22Rv1 (cell line): ENCODE measurements at regions not wholly inside any gene's neighbourhood (a gene's known extent, or its start where the extent isn't known, plus 50 kb on each side); places are given as distances from the start of the nearest gene placed in this dataset.

Source experiments
- H3K27ac ChIP-seq: fragments of 450-650 bp; 2 replicates; pipeline ENCODE4 v1.5.1; 2017
- ZFX ChIP-seq: fragments of 450-650 bp; IDR thresholded peaks from 2 replicates; pipeline ENCODE4 v1.6.1; 2017; ENCODE audit warnings: antibody characterized with exemption, borderline replicate concordance
- TF ChIP-seq, protein P1 (sequence below): fragments of 450-650 bp; IDR thresholded peaks from 2 replicates; pipeline ENCODE4 v1.5.1; 2017; ENCODE audit warnings: mild to moderate bottlenecking

DNA sequence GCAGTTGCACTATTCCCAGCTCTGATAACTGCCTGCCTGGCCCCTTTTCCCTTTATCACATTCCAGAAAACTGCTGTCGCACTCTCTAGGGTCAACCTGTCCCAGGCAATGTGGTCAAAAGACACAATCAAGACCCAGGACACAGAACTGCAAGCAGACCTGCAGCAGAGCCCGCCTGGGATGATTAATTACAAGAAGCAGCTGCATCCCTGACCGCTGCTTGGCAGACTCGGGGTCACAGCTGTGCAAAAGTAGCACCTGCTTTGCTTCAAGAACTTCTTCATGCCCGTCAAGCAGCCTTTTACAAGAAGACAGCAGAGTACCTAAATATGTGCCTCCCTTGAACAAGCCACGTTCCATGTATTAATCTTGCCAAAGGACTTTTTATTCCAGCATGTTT is 120.0 kb upstream of the ST8SIA2 start:
- H3K27ac ChIP-seq = no peak overlapping the region
- TF ChIP-seq, protein P1, sequence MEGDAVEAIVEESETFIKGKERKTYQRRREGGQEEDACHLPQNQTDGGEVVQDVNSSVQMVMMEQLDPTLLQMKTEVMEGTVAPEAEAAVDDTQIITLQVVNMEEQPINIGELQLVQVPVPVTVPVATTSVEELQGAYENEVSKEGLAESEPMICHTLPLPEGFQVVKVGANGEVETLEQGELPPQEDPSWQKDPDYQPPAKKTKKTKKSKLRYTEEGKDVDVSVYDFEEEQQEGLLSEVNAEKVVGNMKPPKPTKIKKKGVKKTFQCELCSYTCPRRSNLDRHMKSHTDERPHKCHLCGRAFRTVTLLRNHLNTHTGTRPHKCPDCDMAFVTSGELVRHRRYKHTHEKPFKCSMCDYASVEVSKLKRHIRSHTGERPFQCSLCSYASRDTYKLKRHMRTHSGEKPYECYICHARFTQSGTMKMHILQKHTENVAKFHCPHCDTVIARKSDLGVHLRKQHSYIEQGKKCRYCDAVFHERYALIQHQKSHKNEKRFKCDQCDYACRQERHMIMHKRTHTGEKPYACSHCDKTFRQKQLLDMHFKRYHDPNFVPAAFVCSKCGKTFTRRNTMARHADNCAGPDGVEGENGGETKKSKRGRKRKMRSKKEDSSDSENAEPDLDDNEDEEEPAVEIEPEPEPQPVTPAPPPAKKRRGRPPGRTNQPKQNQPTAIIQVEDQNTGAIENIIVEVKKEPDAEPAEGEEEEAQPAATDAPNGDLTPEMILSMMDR = no peak
- no peak for TF ChIP-seq ZFX

DNA sequence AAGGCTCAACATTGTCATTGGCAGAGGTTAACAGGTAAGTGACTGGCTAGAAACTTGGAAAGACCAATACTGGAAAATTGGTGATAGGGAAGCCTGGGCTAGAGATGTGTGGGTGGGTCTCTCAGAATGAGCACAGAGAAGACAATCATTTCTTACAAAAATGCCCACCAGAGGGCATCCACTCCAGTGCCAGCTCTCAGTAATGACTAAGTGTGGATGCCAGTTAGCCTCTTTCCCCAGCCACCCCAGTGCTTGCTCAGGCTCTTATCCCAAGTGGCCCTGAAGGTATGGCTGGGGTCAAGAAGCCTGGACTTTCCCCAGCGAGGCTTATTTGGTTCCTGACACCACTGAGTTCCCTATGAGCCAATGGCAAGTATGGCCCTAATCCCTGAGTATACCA is 115.9 kb upstream of the ST8SIA2 start:
- no peak overlapping the region for H3K27ac ChIP-seq
- TF ChIP-seq, protein P1 = peak; percentile 56
- TF ChIP-seq ZFX = no peak

DNA sequence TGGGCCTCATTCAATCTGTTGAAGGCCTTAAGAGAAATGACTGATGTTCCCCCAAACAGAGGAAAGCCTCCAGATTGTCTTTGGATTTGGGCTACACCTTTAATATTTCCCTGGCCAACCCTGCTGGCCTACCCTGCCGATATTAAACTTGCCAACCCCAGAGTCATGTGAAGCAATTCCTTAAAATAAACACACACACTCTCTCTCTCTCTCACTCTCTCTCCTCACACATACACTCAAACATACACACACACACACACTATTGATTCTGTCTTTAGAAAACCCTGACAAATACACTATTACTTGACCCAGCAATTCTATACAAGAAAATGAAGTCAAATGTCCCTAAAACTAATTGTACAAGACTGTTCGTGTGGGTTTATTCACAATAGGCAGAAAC is 109.9 kb upstream of the ST8SIA2 start:
- H3K27ac ChIP-seq = no peak overlapping the region
- no peak for TF ChIP-seq ZFX
- TF ChIP-seq, protein P1 = no peak

DNA sequence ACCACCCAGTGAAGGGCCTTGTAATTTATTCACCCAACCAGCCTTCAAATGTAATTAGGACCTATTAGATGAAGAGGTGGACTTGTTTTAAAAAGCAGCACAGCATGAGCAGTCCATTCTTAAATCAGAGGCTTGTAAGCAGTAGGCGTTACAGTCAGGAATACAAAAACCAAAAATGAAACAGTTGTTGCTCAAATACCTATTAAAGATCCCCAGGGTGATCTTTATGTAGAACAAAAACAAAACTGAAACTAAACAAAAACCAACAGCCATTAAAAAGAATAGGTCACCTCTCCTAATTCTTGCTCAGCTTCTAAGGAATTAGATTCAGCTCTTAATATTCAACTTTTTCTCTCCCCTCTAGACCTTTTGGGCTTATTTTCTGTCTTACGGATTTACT is 104.9 kb upstream of the ST8SIA2 start:
- H3K27ac ChIP-seq = no peak overlapping the region

GRCh38 chr15:92289733-92290132 is 103.9 kb upstream of the ST8SIA2 start:
- TF ChIP-seq ZFX = no peak
- TF ChIP-seq, protein P1 = no peak
- no peak overlapping the region for H3K27ac ChIP-seq

More for the DNA sequence above, 104.9 kb upstream of the ST8SIA2 start:
- TF ChIP-seq ZFX = no peak
- TF ChIP-seq, protein P1 = no peak

GRCh38 chr15:92290359-92290992 is 103.2 kb upstream of the ST8SIA2 start:
- TF ChIP-seq ZFX = no peak
- TF ChIP-seq, protein P1 = no peak
- no peak overlapping the region for H3K27ac ChIP-seq

DNA sequence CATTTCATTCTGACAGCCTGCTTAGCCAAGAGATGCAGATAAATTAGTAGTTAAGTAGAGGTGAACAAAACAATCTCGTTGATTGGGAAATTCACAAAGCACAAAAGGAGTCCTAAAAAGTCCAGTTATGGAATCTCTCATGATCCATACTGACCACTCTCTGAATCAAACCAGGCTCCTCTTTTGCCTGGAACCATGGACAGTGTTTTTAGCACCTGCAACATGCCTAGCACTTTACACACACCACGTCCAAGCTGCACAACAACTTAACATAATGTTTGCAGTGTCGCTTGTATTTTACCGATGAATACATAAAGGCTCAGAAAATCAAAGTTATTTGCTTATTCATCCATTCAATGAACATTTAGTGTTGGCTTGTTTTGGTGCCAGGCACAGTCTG is 101.8 kb upstream of the ST8SIA2 start:
- TF ChIP-seq, protein P1 = no peak
- TF ChIP-seq ZFX = no peak
- H3K27ac ChIP-seq = no peak overlapping the region
